ENCODE measurements at regions not wholly inside any gene's neighbourhood (a gene's known extent, or its start where the extent isn't known, plus 50 kb on each side); places are given as distances from the start of the nearest gene placed in this dataset.

- TF ChIP-seq CTCF (IDR thresholded peaks at IDR 0.05) = no peak
- no peak for TF ChIP-seq POLR2A (IDR thresholded peaks at IDR 0.05)
Observed at GRCh38 chr1:199976496-199977144, 50.9 kb upstream of the NR5A2 start.
